GM19099 (cell line): ENCODE measurements at regions not wholly inside any gene's neighbourhood (a gene's known extent, or its start where the extent isn't known, plus 50 kb on each side); places are given as distances from the start of the nearest gene placed in this dataset.

Experiments used
- POLR2A ChIP-seq: IDR thresholded peaks from 3 replicates; pipeline ENCODE4 v1.6.1; 2011; ENCODE audit warnings: low read depth; ENCODE audit not compliant: insufficient read length; ENCODE audit errors: extremely low read depth

GRCh38 chr12:90301095-90301494, 592.5 kb upstream of the ATP2B1 start:
- TF ChIP-seq POLR2A, result no peak

- TF ChIP-seq POLR2A, result no peak
Measured at GRCh38 chr12:90299666-90300065, 591.0 kb upstream of the ATP2B1 start.

- TF ChIP-seq POLR2A, result no peak
Measured at GRCh38 chr12:90299121-90299520, 590.5 kb upstream of the ATP2B1 start.

GRCh38 chr12:90298289-90298948, 589.8 kb upstream of the ATP2B1 start:
- TF ChIP-seq POLR2A, result no peak

GRCh38 chr12:90295858-90296257, 587.2 kb upstream of the ATP2B1 start:
- TF ChIP-seq POLR2A, result no peak

- TF ChIP-seq POLR2A, result no peak
Measured at GRCh38 chr12:90292183-90292582, 583.5 kb upstream of the ATP2B1 start.

GRCh38 chr12:90290980-90291975, 582.6 kb upstream of the ATP2B1 start:
- no peak for TF ChIP-seq POLR2A

- no peak for TF ChIP-seq POLR2A
Measured at GRCh38 chr12:90287585-90287984, 578.9 kb upstream of the ATP2B1 start.

- TF ChIP-seq POLR2A, result no peak
Measured at GRCh38 chr12:90281154-90281868, 572.7 kb upstream of the ATP2B1 start.

- no peak for TF ChIP-seq POLR2A
Measured at GRCh38 chr12:90280564-90281058, 572.0 kb upstream of the ATP2B1 start.

GRCh38 chr12:90280033-90280432, 571.4 kb upstream of the ATP2B1 start:
- TF ChIP-seq POLR2A, result no peak

- no peak for TF ChIP-seq POLR2A
Measured at GRCh38 chr12:90275088-90275487, 566.5 kb upstream of the ATP2B1 start.

GRCh38 chr12:90274407-90274806, 565.8 kb upstream of the ATP2B1 start:
- TF ChIP-seq POLR2A, result no peak

GRCh38 chr12:90268574-90268973, 559.9 kb upstream of the ATP2B1 start:
- no peak for TF ChIP-seq POLR2A

GRCh38 chr12:90262251-90262650, 553.6 kb upstream of the ATP2B1 start:
- no peak for TF ChIP-seq POLR2A
